HEK293 (cell line): ENCODE measurements at regions not wholly inside any gene's neighbourhood (a gene's known extent, or its start where the extent isn't known, plus 50 kb on each side); places are given as distances from the start of the nearest gene placed in this dataset.

ENCODE experiments used
- CTCF ChIA-PET: fragments of 350-600 bp; formaldehyde crosslinking; extraction: SDS; loops from one replicate; lab custom pipeline; 2021; ENCODE audit warnings: antibody characterized with exemption; lab: Yijun Ruan, JAX
- POLR2A ChIA-PET: fragments of 300-600 bp; formaldehyde crosslinking; extraction: SDS; loops from one replicate; lab custom pipeline; 2020; ENCODE audit warnings: antibody characterized with exemption, inconsistent platforms; lab: Yijun Ruan, JAX
- H3K27ac ChIP-seq: fragments of 200-500 bp; sonication (Bioruptor generic); 2 replicates; pipeline ENCODE4 v1.5.1; 2014; ENCODE audit warnings: low read depth, low read length, control low read depth, inconsistent platforms; ENCODE audit errors: extremely low read depth
- H3K36me3 ChIP-seq, 2 experiments: fragments of 200-500 bp in 1 of 2; sonication (Bioruptor generic) in 1 of 2; 1 replicate in 1 of 2; 2 replicates in 1 of 2; pipeline ENCODE4 v1.5.1; 2014 to 2017; ENCODE audit warnings: inconsistent platforms in 2 of 2, low read length in 2 of 2; ENCODE audit not compliant: control insufficient read depth in 2 of 2, insufficient read depth in 1 of 2
- H3K4me1 ChIP-seq: fragments of 200-500 bp; sonication (Bioruptor generic); 2 replicates; pipeline ENCODE4 v1.5.1; 2014; ENCODE audit warnings: mild to moderate bottlenecking, low read length, inconsistent platforms; ENCODE audit not compliant: control insufficient read depth, insufficient read depth
- H3K4me3 ChIP-seq: 2 replicates; pipeline ENCODE4 v1.5.1; 2011; ENCODE audit warnings: low read depth, mild to moderate bottlenecking, control low read depth, low read length, moderate library complexity
- H3K9me3 ChIP-seq: fragments of 200-500 bp; sonication (Bioruptor generic); 2 replicates; pipeline ENCODE4 v1.5.1; 2014; ENCODE audit warnings: low read depth, low read length, inconsistent platforms; ENCODE audit not compliant: control insufficient read depth, insufficient read depth
- ATF2 ChIP-seq: fragments of 450-650 bp; formaldehyde crosslinking; IDR thresholded peaks from 2 replicates; pipeline ENCODE4 v1.5.1; 2016; ENCODE audit warnings: missing biosample characterization, missing genetic modification characterization, low read depth
- BCL6B ChIP-seq: fragments of 450-650 bp; formaldehyde crosslinking; IDR thresholded peaks from 2 replicates; pipeline ENCODE4 v1.5.1; 2017; ENCODE audit warnings: missing biosample characterization, missing genetic modification characterization
- GFI1B ChIP-seq: fragments of 450-650 bp; formaldehyde crosslinking; IDR thresholded peaks from 2 replicates; pipeline ENCODE4 v1.5.1; 2016; ENCODE audit warnings: missing biosample characterization, missing genetic modification characterization
- IKZF3 ChIP-seq: fragments of 450-650 bp; IDR thresholded peaks from 2 replicates; pipeline ENCODE4 v1.5.0; 2018; ENCODE audit warnings: missing biosample characterization, mild to moderate bottlenecking, missing genetic modification characterization, moderate library complexity
- KLF17 ChIP-seq: fragments of 450-650 bp; formaldehyde crosslinking; IDR thresholded peaks from 2 replicates; pipeline ENCODE4 v1.5.1; 2016; ENCODE audit warnings: missing biosample characterization, missing genetic modification characterization
- OSR2 ChIP-seq: fragments of 450-650 bp; formaldehyde crosslinking; IDR thresholded peaks from 2 replicates; pipeline ENCODE4 v1.5.1; 2016; ENCODE audit warnings: missing biosample characterization, missing genetic modification characterization
- SCRT1 ChIP-seq: fragments of 450-650 bp; formaldehyde crosslinking; IDR thresholded peaks from 2 replicates; pipeline ENCODE4 v1.5.1; 2016; ENCODE audit warnings: missing biosample characterization, missing genetic modification characterization, borderline replicate concordance
- SCRT2 ChIP-seq: fragments of 450-650 bp; formaldehyde crosslinking; IDR thresholded peaks from 2 replicates; pipeline ENCODE4 v1.5.1; 2016; ENCODE audit warnings: missing biosample characterization, missing genetic modification characterization
- SP3 ChIP-seq: fragments of 450-650 bp; formaldehyde crosslinking; IDR thresholded peaks from 2 replicates; pipeline ENCODE4 v1.5.1; 2016; ENCODE audit warnings: missing biosample characterization, missing genetic modification characterization
- ZNF121 ChIP-seq: fragments of 450-650 bp; formaldehyde crosslinking; IDR thresholded peaks from 2 replicates; pipeline ENCODE4 v1.5.1; 2016; ENCODE audit warnings: missing biosample characterization, missing genetic modification characterization
- ZNF155 ChIP-seq: fragments of 450-650 bp; formaldehyde crosslinking; IDR thresholded peaks from 2 replicates; pipeline ENCODE4 v1.5.1; 2016; ENCODE audit warnings: missing biosample characterization, missing genetic modification characterization
- ZNF157 ChIP-seq: fragments of 450-650 bp; formaldehyde crosslinking; IDR thresholded peaks from 2 replicates; pipeline ENCODE4 v1.5.1; 2016; ENCODE audit warnings: missing biosample characterization, missing genetic modification characterization
- ZNF211 ChIP-seq: fragments of 450-650 bp; formaldehyde crosslinking; IDR thresholded peaks from 2 replicates; pipeline ENCODE4 v1.5.1; 2016; ENCODE audit warnings: low read depth, missing biosample characterization, missing genetic modification characterization
- ZNF248 ChIP-seq: fragments of 450-650 bp; formaldehyde crosslinking; IDR thresholded peaks from 2 replicates; pipeline ENCODE4 v1.5.1; 2017; ENCODE audit warnings: missing biosample characterization, missing genetic modification characterization
- ZNF26 ChIP-seq: fragments of 450-650 bp; formaldehyde crosslinking; IDR thresholded peaks from 2 replicates; pipeline ENCODE4 v1.5.1; 2016; ENCODE audit warnings: missing biosample characterization, missing genetic modification characterization
- ZNF311 ChIP-seq: fragments of 450-650 bp; formaldehyde crosslinking; IDR thresholded peaks from 2 replicates; pipeline ENCODE4 v1.5.1; 2017; ENCODE audit warnings: missing biosample characterization, missing genetic modification characterization, borderline replicate concordance
- ZNF335 ChIP-seq: fragments of 450-650 bp; formaldehyde crosslinking; conservative IDR thresholded peaks from 2 replicates; pipeline ENCODE4 v1.5.1; 2016; ENCODE audit warnings: missing biosample characterization, missing genetic modification characterization
- ZNF391 ChIP-seq: fragments of 450-650 bp; formaldehyde crosslinking; IDR thresholded peaks from 2 replicates; pipeline ENCODE4 v1.5.1; 2016; ENCODE audit warnings: low read depth, missing biosample characterization, missing genetic modification characterization, borderline replicate concordance
- ZNF501 ChIP-seq: fragments of 450-650 bp; formaldehyde crosslinking; IDR thresholded peaks from 2 replicates; pipeline ENCODE4 v1.5.1; 2016; ENCODE audit warnings: missing biosample characterization, missing genetic modification characterization
- ZNF530 ChIP-seq: fragments of 450-650 bp; formaldehyde crosslinking; IDR thresholded peaks from 2 replicates; pipeline ENCODE4 v1.5.1; 2016; ENCODE audit warnings: low read depth, missing biosample characterization, missing genetic modification characterization
- ZNF548 ChIP-seq: fragments of 450-650 bp; formaldehyde crosslinking; IDR thresholded peaks from 2 replicates; pipeline ENCODE4 v1.5.1; 2016; ENCODE audit warnings: missing biosample characterization, missing genetic modification characterization
- ZNF639 ChIP-seq: fragments of 450-650 bp; formaldehyde crosslinking; IDR thresholded peaks from 2 replicates; pipeline ENCODE4 v1.5.1; 2016; ENCODE audit warnings: missing biosample characterization, missing genetic modification characterization
- ZNF658 ChIP-seq: fragments of 450-650 bp; formaldehyde crosslinking; IDR thresholded peaks from 2 replicates; pipeline ENCODE4; 2016; ENCODE audit warnings: missing biosample characterization, missing genetic modification characterization
- ZNF76 ChIP-seq: fragments of 450-650 bp; formaldehyde crosslinking; IDR thresholded peaks from 2 replicates; pipeline ENCODE4; 2016; ENCODE audit warnings: low read depth, missing biosample characterization, missing genetic modification characterization, borderline replicate concordance
- ZSCAN5A ChIP-seq: fragments of 450-650 bp; formaldehyde crosslinking; IDR thresholded peaks from 2 replicates; pipeline ENCODE4 v1.5.1; 2016; ENCODE audit warnings: missing biosample characterization, missing genetic modification characterization

GRCh38 chr18:61750840-61751668 is 141.8 kb downstream of the RNF152 start (continued):
- TF ChIP-seq ZNF639 (tag by site-specific recombination) (no peak), ZNF155 (no peak), SCRT2 (tag by site-specific recombination) (no peak), BCL6B (tag by site-specific recombination) (no peak), SCRT1 (no peak)

- H3K4me1 ChIP-seq, result no peaks in the 10 kb centered on the region
- no peaks in the 10 kb centered on the region for H3K36me3 ChIP-seq
- ChIA-PET POLR2A (no interaction called here), CTCF (no interaction called here)
- no peaks in the 10 kb centered on the region for H3K9me3 ChIP-seq
- no peak overlapping the region for H3K27ac ChIP-seq
- no peak overlapping the region for H3K4me3 ChIP-seq
- no peak for TF ChIP-seq ZSCAN5A (tag by site-specific recombination)
- no peak for TF ChIP-seq ZNF548 (tag by site-specific recombination)
- TF ChIP-seq ZNF501 (tag by site-specific recombination), result no peak
- no peak for TF ChIP-seq ZNF211 (tag by site-specific recombination)
- TF ChIP-seq KLF17 (tag by site-specific recombination), result no peak
- TF ChIP-seq SP3 (tag by site-specific recombination), result no peak
- TF ChIP-seq ZNF248, result no peak
- no peak for TF ChIP-seq ZNF121 (tag by site-specific recombination)
Observed at GRCh38 chr18:61749546-61749945, 143.3 kb downstream of the RNF152 start.

GRCh38 chr18:61749031-61749430 is 143.8 kb downstream of the RNF152 start:
- Histone ChIP-seq H3K9me3 (no peaks in the 10 kb centered on the region), H3K36me3 (no peaks in the 10 kb centered on the region), H3K4me1 (no peaks in the 10 kb centered on the region), H3K4me3 (no peak overlapping the region), H3K27ac (no peak overlapping the region)
- POLR2A ChIA-PET, result no interaction called here
- CTCF ChIA-PET, result no interaction called here
- no peak for TF ChIP-seq OSR2 (tag by site-specific recombination)
- TF ChIP-seq ATF2, result no peak
- no peak for TF ChIP-seq ZNF391 (tag by site-specific recombination)
- no peak for TF ChIP-seq ZNF530
- no peak for TF ChIP-seq ZNF335 (tag by site-specific recombination)
- TF ChIP-seq IKZF3, result no peak
- no peak for TF ChIP-seq ZNF658 (tag by site-specific recombination)
- no peak for TF ChIP-seq ZNF211 (tag by site-specific recombination)
- TF ChIP-seq ZNF76, result no peak
- TF ChIP-seq ZNF157 (tag by site-specific recombination), result no peak
- no peak for TF ChIP-seq ZNF311
- no peak for TF ChIP-seq ZNF26 (tag by site-specific recombination)
- TF ChIP-seq GFI1B (tag by site-specific recombination), result no peak
